ENCODE measurements at regions not wholly inside any gene's neighbourhood (a gene's known extent, or its start where the extent isn't known, plus 50 kb on each side); places are given as distances from the start of the nearest gene placed in this dataset.
A peak's percentile ranks its signal among the peaks of the same experiment; 100 is the strongest.

GRCh38 chr11:130598433-130598832 is 150.0 kb downstream of the ADAMTS15 start (continued):
- no peak for TF ChIP-seq NR2F2 (IDR thresholded peaks at IDR 0.05)
- no peak for TF ChIP-seq SP1 (IDR thresholded peaks at IDR 0.05)
- TF ChIP-seq FOXA1 (IDR thresholded peaks at IDR 0.05) = no peak
- TF ChIP-seq, protein P1, sequence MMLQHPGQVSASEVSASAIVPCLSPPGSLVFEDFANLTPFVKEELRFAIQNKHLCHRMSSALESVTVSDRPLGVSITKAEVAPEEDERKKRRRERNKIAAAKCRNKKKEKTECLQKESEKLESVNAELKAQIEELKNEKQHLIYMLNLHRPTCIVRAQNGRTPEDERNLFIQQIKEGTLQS (IDR thresholded peaks at IDR 0.05) = no peak
- no peak for TF ChIP-seq RXRA (IDR thresholded peaks at IDR 0.05)
- TF ChIP-seq HNF4G (IDR thresholded peaks at IDR 0.05) = no peak
- no peak for TF ChIP-seq GABPA (IDR thresholded peaks at IDR 0.05 in 1 of 2, conservative IDR thresholded peaks at IDR 0.05 in 1 of 2)
- TF ChIP-seq FOXA2 (IDR thresholded peaks at IDR 0.05) = no peak
- TF ChIP-seq, protein P2, sequence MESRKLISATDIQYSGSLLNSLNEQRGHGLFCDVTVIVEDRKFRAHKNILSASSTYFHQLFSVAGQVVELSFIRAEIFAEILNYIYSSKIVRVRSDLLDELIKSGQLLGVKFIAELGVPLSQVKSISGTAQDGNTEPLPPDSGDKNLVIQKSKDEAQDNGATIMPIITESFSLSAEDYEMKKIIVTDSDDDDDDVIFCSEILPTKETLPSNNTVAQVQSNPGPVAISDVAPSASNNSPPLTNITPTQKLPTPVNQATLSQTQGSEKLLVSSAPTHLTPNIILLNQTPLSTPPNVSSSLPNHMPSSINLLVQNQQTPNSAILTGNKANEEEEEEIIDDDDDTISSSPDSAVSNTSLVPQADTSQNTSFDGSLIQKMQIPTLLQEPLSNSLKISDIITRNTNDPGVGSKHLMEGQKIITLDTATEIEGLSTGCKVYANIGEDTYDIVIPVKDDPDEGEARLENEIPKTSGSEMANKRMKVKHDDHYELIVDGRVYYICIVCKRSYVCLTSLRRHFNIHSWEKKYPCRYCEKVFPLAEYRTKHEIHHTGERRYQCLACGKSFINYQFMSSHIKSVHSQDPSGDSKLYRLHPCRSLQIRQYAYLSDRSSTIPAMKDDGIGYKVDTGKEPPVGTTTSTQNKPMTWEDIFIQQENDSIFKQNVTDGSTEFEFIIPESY (IDR thresholded peaks at IDR 0.05) = no peak
- no peak for TF ChIP-seq HNF4A (conservative IDR thresholded peaks at IDR 0.05)

DNA sequence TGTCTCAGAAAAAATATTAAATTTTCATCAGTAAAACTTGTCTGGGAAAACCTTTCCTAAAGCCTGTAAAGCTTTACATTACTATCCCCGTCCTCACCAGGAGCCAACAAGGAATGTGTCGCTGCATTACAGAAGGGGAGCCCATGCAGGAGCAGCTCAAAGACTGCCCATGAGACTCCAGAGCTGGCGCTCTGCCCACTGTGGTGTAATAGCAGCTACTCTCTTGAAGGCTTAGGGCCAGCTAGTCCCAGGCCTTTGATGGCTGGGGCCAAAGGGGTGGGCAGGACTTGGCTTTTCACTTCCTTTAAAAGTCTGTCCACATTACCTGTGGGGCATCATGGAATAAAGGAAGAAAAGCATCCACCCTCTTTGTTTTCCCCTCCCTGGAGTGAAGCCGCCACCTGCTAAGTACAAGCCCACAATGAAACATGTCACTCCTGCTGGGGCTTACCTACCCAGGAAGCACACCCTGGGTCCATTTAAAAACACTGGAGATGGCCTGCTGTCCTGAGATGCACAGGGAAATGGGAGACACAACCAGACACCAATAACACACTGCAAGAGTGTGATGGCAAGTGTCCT is 150.7 kb downstream of the ADAMTS15 start:
- WGBS = 87% methylated on average over 4 of the region's 4 CpGs
- no peak for TF ChIP-seq RXRA (IDR thresholded peaks at IDR 0.05)
- no peak for TF ChIP-seq HNF4G (IDR thresholded peaks at IDR 0.05)
- no peak for TF ChIP-seq NR2F2 (IDR thresholded peaks at IDR 0.05)
- no peak for TF ChIP-seq TAF1 (conservative IDR thresholded peaks at IDR 0.05)
- TF ChIP-seq HNF4A (conservative IDR thresholded peaks at IDR 0.05) = no peak

DNA sequence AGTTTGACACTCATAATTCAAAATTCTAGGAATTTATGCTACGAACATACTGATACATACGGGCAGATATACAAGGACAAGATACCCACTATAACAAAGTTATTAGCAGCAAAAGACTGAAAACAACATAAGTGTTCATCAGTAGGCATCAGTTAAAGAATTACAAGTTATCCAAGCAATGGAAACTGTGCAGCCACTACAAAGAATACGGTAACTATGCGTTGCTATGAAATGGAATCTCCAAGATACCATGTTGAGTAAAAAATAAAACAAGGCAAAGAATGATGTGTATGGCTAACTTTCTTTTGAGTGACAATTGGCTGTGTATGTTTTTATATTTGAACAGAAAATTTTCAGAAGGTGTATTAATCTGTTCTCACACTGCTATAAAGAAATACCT is 151.7 kb downstream of the ADAMTS15 start:
- WGBS = 72% methylated on average over 4 of the region's 4 CpGs
- H3K9ac ChIP-seq (ENCODE audit: low read depth in 1 of 2, low read length in 2 of 2) = no peak overlapping the region
- peaks cover 0 to 3% (median 0%) of the 10 kb centered on the region in 4 donors for H3K27me3 ChIP-seq (ENCODE audit: control insufficient read depth in 4 of 4, insufficient read depth in 4 of 4, low read length in 3 of 4)
- no peak overlapping the region for H3K4me3 ChIP-seq (ENCODE audit: low read depth in 1 of 3, low read length in 3 of 3)
- DNase-seq (ENCODE audit: low spot score) = no peak
- no peaks in the 10 kb centered on the region for H3K4me1 ChIP-seq (ENCODE audit: control insufficient read depth in 4 of 4, insufficient read depth in 4 of 4, low read length in 3 of 4)
- H3K36me3 ChIP-seq (ENCODE audit: control insufficient read depth in 4 of 4, insufficient read depth in 3 of 4, low read depth in 1 of 4, low read length in 3 of 4) = no peaks in the 10 kb centered on the region
- TF ChIP-seq RAD21 (IDR thresholded peaks at IDR 0.05) (no peak), YY1 (IDR thresholded peaks at IDR 0.05) (no peak), SP1 (IDR thresholded peaks at IDR 0.05) (no peak), HNF4A (conservative IDR thresholded peaks at IDR 0.05) (no peak), REST (IDR thresholded peaks at IDR 0.05) (no peak), JUND (IDR thresholded peaks at IDR 0.05) (no peak)
- TF ChIP-seq, protein P2 (IDR thresholded peaks at IDR 0.05) = no peak
- H3K9me3 ChIP-seq (ENCODE audit: control insufficient read depth in 4 of 4, low read length in 3 of 4) = peaks cover 0 to 1% (median 0%) of the 10 kb centered on the region in 4 donors
- H3K27ac ChIP-seq (ENCODE audit: low read depth in 1 of 2, low read length in 2 of 2) = no peak overlapping the region

More for the DNA sequence above, 150.7 kb downstream of the ADAMTS15 start:
- Histone ChIP-seq H3K9ac (ENCODE audit: low read depth in 1 of 2, low read length in 2 of 2) (no peak overlapping the region), H3K36me3 (ENCODE audit: control insufficient read depth in 4 of 4, insufficient read depth in 3 of 4, low read depth in 1 of 4, low read length in 3 of 4) (no peaks in the 10 kb centered on the region), H3K4me1 (ENCODE audit: control insufficient read depth in 4 of 4, insufficient read depth in 4 of 4, low read length in 3 of 4) (no peaks in the 10 kb centered on the region), H3K27me3 (ENCODE audit: control insufficient read depth in 4 of 4, insufficient read depth in 4 of 4, low read length in 3 of 4) (peaks cover 0 to 3% (median 0%) of the 10 kb centered on the region in 4 donors), H3K27ac (ENCODE audit: low read depth in 1 of 2, low read length in 2 of 2) (no peak overlapping the region), H3K4me3 (ENCODE audit: low read depth in 1 of 3, low read length in 3 of 3) (no peak overlapping the region), H3K9me3 (ENCODE audit: control insufficient read depth in 4 of 4, low read length in 3 of 4) (peaks cover 0 to 1% (median 0%) of the 10 kb centered on the region in 4 donors)
- DNase-seq (ENCODE audit: low spot score) = peak; percentile 28
